HL-60 (cell line): ENCODE measurements at regions not wholly inside any gene's neighbourhood (a gene's known extent, or its start where the extent isn't known, plus 50 kb on each side); places are given as distances from the start of the nearest gene placed in this dataset.

ENCODE experiments used
- DNase-seq, 2 experiments: peaks; one replicate each; pipeline ENCODE4 v3.0.0-alpha.2; 2010 to 2020; ENCODE audit warnings: low read depth in 1 of 2, low spot score in 1 of 2
- H3K27ac ChIP-seq: fragments of 250-450 bp; sonication (Bioruptor Pico); replicated peaks from 2 replicates; pipeline ENCODE4 v1.5.1; 2020; ENCODE audit warnings: mild to moderate bottlenecking, moderate library complexity
- H3K27me3 ChIP-seq: fragments of 250-450 bp; sonication (Bioruptor Pico); 2 replicates; pipeline ENCODE4 v1.5.1; 2021; ENCODE audit warnings: mild to moderate bottlenecking, moderate library complexity; ENCODE audit not compliant: insufficient read depth, poor library complexity, severe bottlenecking
- H3K4me3 ChIP-seq: replicated peaks from 2 replicates; pipeline ENCODE4 v1.5.1; 2011; ENCODE audit warnings: mild to moderate bottlenecking, control low read depth, low read length; ENCODE audit not compliant: insufficient read depth
- CTCF ChIP-seq: IDR thresholded peaks from one replicate; pipeline ENCODE4 v1.5.1; 2011; ENCODE audit warnings: low read length, control low read depth, inconsistent platforms; ENCODE audit not compliant: insufficient read depth
- GABPA ChIP-seq: IDR thresholded peaks from 2 replicates; pipeline ENCODE4 v1.6.1; 2012; ENCODE audit warnings: low read depth
- POLR2AphosphoS5 ChIP-seq: IDR thresholded peaks from 2 replicates; pipeline ENCODE4 v1.6.1; 2012; ENCODE audit warnings: low read depth
- REST ChIP-seq: IDR thresholded peaks from 2 replicates; pipeline ENCODE4 v1.6.1; 2012; ENCODE audit warnings: low read depth; ENCODE audit not compliant: insufficient replicate concordance
- SPI1 ChIP-seq: IDR thresholded peaks from 2 replicates; pipeline ENCODE4 v1.6.1; 2012; ENCODE audit warnings: low read depth, mild to moderate bottlenecking, borderline replicate concordance

- no peak for DNase-seq
- Histone ChIP-seq H3K27me3 (no peaks in the 10 kb centered on the region), H3K27ac (no peak overlapping the region), H3K4me3 (no peak overlapping the region)
- TF ChIP-seq SPI1 (no peak), REST (no peak), CTCF (no peak), GABPA (no peak), POLR2AphosphoS5 (no peak)
These were observed 2902.5 kb downstream of the PCDH9 start for GRCh38 chr13:64327505-64328194.

DNA sequence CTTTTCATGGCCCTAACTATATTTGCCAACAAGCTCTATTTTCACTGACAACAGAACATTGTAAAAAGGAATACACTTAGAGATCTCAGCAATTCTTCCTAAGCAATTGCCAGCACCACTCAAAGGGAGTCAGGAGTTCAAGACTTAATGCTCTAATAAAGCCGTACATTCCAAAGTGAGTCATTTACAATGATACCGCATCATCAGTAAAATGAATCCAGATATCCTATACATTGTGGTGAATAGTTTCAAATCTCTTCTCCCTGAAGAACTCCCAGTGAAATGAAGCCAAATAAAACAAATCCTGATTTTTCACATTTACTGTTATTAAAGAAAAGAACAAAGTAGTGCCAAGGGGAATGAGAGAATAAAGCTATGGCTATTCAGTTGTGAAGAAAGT lies 2898.7 kb upstream of the PCDH20 start:
- no peak overlapping the region for H3K4me3 ChIP-seq
- H3K27ac ChIP-seq: no peak overlapping the region
- TF ChIP-seq SPI1: no peak
- H3K27me3 ChIP-seq: no peaks in the 10 kb centered on the region
- DNase-seq: no peak

GRCh38 chr13:64311948-64312347 lies 2896.3 kb upstream of the PCDH20 start:
- H3K27ac ChIP-seq: no peak overlapping the region
- TF ChIP-seq REST (no peak), SPI1 (no peak), POLR2AphosphoS5 (no peak), GABPA (no peak), CTCF (no peak)

GRCh38 chr13:64311112-64311511 lies 2895.5 kb upstream of the PCDH20 start:
- Histone ChIP-seq H3K4me3 (no peak overlapping the region), H3K27me3 (no peaks in the 10 kb centered on the region), H3K27ac (no peak overlapping the region)
- DNase-seq: no peak
- TF ChIP-seq CTCF: no peak
- no peak for TF ChIP-seq REST
- TF ChIP-seq POLR2AphosphoS5: no peak
- TF ChIP-seq SPI1: no peak
- TF ChIP-seq GABPA: no peak

More at GRCh38 chr13:64311948-64312347, 2896.3 kb upstream of the PCDH20 start:
- Histone ChIP-seq H3K4me3 (no peak overlapping the region), H3K27me3 (no peaks in the 10 kb centered on the region)
- no peak for DNase-seq
